Panc1 (cell line): ENCODE measurements at regions not wholly inside any gene's neighbourhood (a gene's known extent, or its start where the extent isn't known, plus 50 kb on each side); places are given as distances from the start of the nearest gene placed in this dataset.

ENCODE experiments used
- ATAC-seq: fragments of 200-7000 bp; cut with Tn5 transposase; 2 replicates; pipeline ENCODE4 v1.9.1; 2020; ENCODE audit warnings: mild to moderate bottlenecking, moderate library complexity
- BruUV-seq: library from RNA; stranded (reverse); fragments of 400-500 nt; replicated peaks from 2 replicates; lab custom pipeline; 2021; lab: Mats Ljungman, UMichigan
- CTCF ChIA-PET: fragments of 300-600 bp; sonication (Branson Sonifier 250); formaldehyde crosslinking; loops from one replicate; lab custom pipeline; 2022; ENCODE audit warnings: antibody characterized with exemption; lab: Charles Lee
- POLR2A ChIA-PET: fragments of 300-600 bp; sonication (Branson Sonifier 250); formaldehyde crosslinking; loops from one replicate; lab custom pipeline; 2022; ENCODE audit warnings: antibody characterized with exemption; lab: Charles Lee
- DNase-seq: peaks from one replicate; pipeline ENCODE4 v3.0.0-alpha.2; 2010; ENCODE audit warnings: low read depth, low spot score
- H3K27ac ChIP-seq: 2 replicates; pipeline ENCODE4 v1.5.1; 2011; ENCODE audit warnings: mild to moderate bottlenecking, low read length, inconsistent platforms
- H3K27me3 ChIP-seq: fragments of 200-500 bp; sonication (Bioruptor generic); 2 replicates; pipeline ENCODE4 v1.6.0; 2014; ENCODE audit warnings: low read length, inconsistent platforms; ENCODE audit not compliant: control insufficient read depth, insufficient read depth
- H3K36me3 ChIP-seq: fragments of 200-500 bp; sonication (Bioruptor generic); 2 replicates; pipeline ENCODE4 v1.5.1; 2014; ENCODE audit warnings: inconsistent platforms, mild to moderate bottlenecking, low read length, moderate library complexity; ENCODE audit not compliant: control insufficient read depth, insufficient read depth
- H3K4me1 ChIP-seq: 2 replicates; pipeline ENCODE4 v1.5.1; 2011; ENCODE audit warnings: inconsistent platforms, mild to moderate bottlenecking, low read length, moderate library complexity; ENCODE audit not compliant: control insufficient read depth, insufficient read depth
- H3K4me3 ChIP-seq, 2 experiments: 2 replicates each; pipeline ENCODE4 v1.5.1; 2011 to 2012; ENCODE audit warnings: low read depth in 2 of 2, low read length in 2 of 2, mild to moderate bottlenecking in 2 of 2, inconsistent platforms in 1 of 2, moderate library complexity in 1 of 2
- H3K9me3 ChIP-seq: fragments of 200-500 bp; sonication (Bioruptor generic); 2 replicates; pipeline ENCODE4 v1.5.1; 2014; ENCODE audit warnings: low read depth, mild to moderate bottlenecking, inconsistent platforms, low read length, moderate library complexity; ENCODE audit not compliant: control insufficient read depth, insufficient read depth
- CTCF ChIP-seq: fragments of 450-650 bp; IDR thresholded peaks from 2 replicates; pipeline ENCODE4 v1.5.1; 2017; ENCODE audit warnings: mild to moderate bottlenecking
- POLR2AphosphoS5 ChIP-seq: IDR thresholded peaks from 2 replicates; pipeline ENCODE4 v1.6.1; 2012; ENCODE audit warnings: mild to moderate bottlenecking, low read depth, low read length, moderate library complexity
- REST ChIP-seq, 2 experiments: IDR thresholded peaks; 2 replicates each; pipeline ENCODE4 v1.6.1; 2011 to 2012; ENCODE audit warnings: low read depth in 2 of 2, control low read depth in 1 of 2, low read length in 1 of 2, mild to moderate bottlenecking in 1 of 2, moderate library complexity in 1 of 2; ENCODE audit not compliant: insufficient read depth in 1 of 2
- SIN3A ChIP-seq: IDR thresholded peaks from 2 replicates; pipeline ENCODE4 v1.6.1; 2012; ENCODE audit warnings: low read depth, mild to moderate bottlenecking, low read length, moderate library complexity, borderline replicate concordance; ENCODE audit not compliant: insufficient read depth
- TCF7L2 ChIP-seq: IDR thresholded peaks from 2 replicates; pipeline ENCODE4 v1.6.1; 2011; ENCODE audit warnings: mild to moderate bottlenecking, low read depth, low read length, inconsistent platforms
- in situ Hi-C: cut with HindIII; loops from 2 replicates; pipeline ENCODE4 v1.10.0; 2016; ENCODE audit warnings: low sequenced_read_pairs, low pct_unique_long_range_greater_than_20kb
- intact Hi-C: fragments of 100-400 bp; cut with micrococcal nuclease; formaldehyde crosslinking; loops from one replicate; pipeline ENCODE4 v1.10.0; 2022; ENCODE audit not compliant: unreplicated experiment

- Histone ChIP-seq H3K27me3 (no peaks in the 10 kb centered on the region), H3K36me3 (no peaks in the 10 kb centered on the region), H3K4me3 (no peak overlapping the region), H3K9me3 (no peaks in the 10 kb centered on the region), H3K4me1 (peaks cover 4% of the 10 kb centered on the region; the same call in 1 of the 2 replicates), H3K27ac (no peak overlapping the region)
- intact Hi-C loops = no loop called here
- TF ChIP-seq SIN3A = no peak
- no peak for TF ChIP-seq POLR2AphosphoS5
- TF ChIP-seq TCF7L2 = no peak
- no peak for TF ChIP-seq CTCF
- no peak for TF ChIP-seq REST (IDR thresholded peaks at IDR 0.05; ENCODE audit: insufficient read depth in 1 of 2, low read depth in 2 of 2, low read length in 1 of 2)
- no peak for DNase-seq
- ATAC-seq = no peak
- BruUV-seq = no TSS peak
- in situ Hi-C loops = no loop called here
- ChIA-PET CTCF (no interaction called here), POLR2A (no interaction called here)
These were observed 505.5 kb upstream of the PODXL start for GRCh38 chr7:132061937-132062336.

GRCh38 chr7:132059141-132059540 is 502.7 kb upstream of the PODXL start:
- peaks cover 4% of the 10 kb centered on the region; the same call in 1 of the 2 replicates for H3K27me3 ChIP-seq
- ATAC-seq (no peak), DNase-seq (no peak)
- H3K4me3 ChIP-seq = no peak overlapping the region
- H3K4me1 ChIP-seq = no peaks in the 10 kb centered on the region
- BruUV-seq = no TSS peak
- H3K9me3 ChIP-seq = no peaks in the 10 kb centered on the region
- in situ Hi-C loops (no loop called here), intact Hi-C loops (no loop called here)
- POLR2A ChIA-PET = no interaction called here
- CTCF ChIA-PET = no interaction called here
- no peaks in the 10 kb centered on the region for H3K36me3 ChIP-seq
- no peak overlapping the region for H3K27ac ChIP-seq
- TF ChIP-seq SIN3A (no peak), CTCF (no peak)
